HG03064 (cell line): ENCODE measurements at regions not wholly inside any gene's neighbourhood (a gene's known extent, or its start where the extent isn't known, plus 50 kb on each side); places are given as distances from the start of the nearest gene placed in this dataset.

Experiments
- ATAC-seq: cut with Tn5 transposase; IDR thresholded peaks from one replicate; pipeline ENCODE4 v1.9.1; 2021; ENCODE audit warnings: low read depth; ENCODE audit not compliant: unreplicated experiment

- ATAC-seq, result no peak
These were observed 69.0 kb upstream of the DDX18 start for GRCh38 chr2:117745537-117745936.

GRCh38 chr2:117755768-117756167, 58.7 kb upstream of the DDX18 start:
- no peak for ATAC-seq

GRCh38 chr2:117760916-117761315, 53.6 kb upstream of the DDX18 start:
- no peak for ATAC-seq

GRCh38 chr2:117762454-117762853, 52.0 kb upstream of the DDX18 start:
- ATAC-seq, result no peak

- ATAC-seq, result no peak
These were observed 50.7 kb upstream of the DDX18 start for GRCh38 chr2:117763804-117764203.
